ENCODE measurements at regions not wholly inside any gene's neighbourhood (a gene's known extent, or its start where the extent isn't known, plus 50 kb on each side); places are given as distances from the start of the nearest gene placed in this dataset.
A peak's percentile ranks its signal among the peaks of the same experiment; 100 is the strongest.
"Not testable (repeated sequence)": the region's sequence is repeated elsewhere in the genome, so short reads cannot be mapped to it uniquely, and the experiment has no call there.

- not testable (repeated sequence) for H3K4me1 Mint-ChIP-seq
Observed at GRCh38 chr15:22282794-22283533, 175.7 kb upstream of the GOLGA6L22 start.

GRCh38 chr15:22284795-22285420 is 173.8 kb upstream of the GOLGA6L22 start:
- not testable (repeated sequence) for ATAC-seq, H3K27me3 Mint-ChIP-seq, DNase-seq, H3K27ac Mint-ChIP-seq, H3K4me1 Mint-ChIP-seq, H3K9me3 Mint-ChIP-seq, H3K4me3 Mint-ChIP-seq

More at GRCh38 chr15:22282794-22283533, 175.7 kb upstream of the GOLGA6L22 start:
- not testable (repeated sequence) for H3K27me3 Mint-ChIP-seq, DNase-seq, H3K4me3 Mint-ChIP-seq, H3K9me3 Mint-ChIP-seq, H3K27ac Mint-ChIP-seq
- peak; percentile 66 for ATAC-seq

GRCh38 chr15:22291054-22291453 is 167.6 kb upstream of the GOLGA6L22 start:
- not testable (repeated sequence) for H3K27ac Mint-ChIP-seq, H3K4me1 Mint-ChIP-seq, DNase-seq, H3K27me3 Mint-ChIP-seq, H3K4me3 Mint-ChIP-seq, H3K9me3 Mint-ChIP-seq, ATAC-seq

GRCh38 chr15:22303112-22303511 is 155.6 kb upstream of the GOLGA6L22 start:
- not testable (repeated sequence) for DNase-seq, ATAC-seq, H3K4me1 Mint-ChIP-seq, H3K27me3 Mint-ChIP-seq, H3K27ac Mint-ChIP-seq, H3K9me3 Mint-ChIP-seq, H3K4me3 Mint-ChIP-seq

All from stimulated activated naive CD8-positive, alpha-beta T cell treated with anti-CD3 and anti-CD28 coated beads, Interleukin-15, amount 100 ng/mL, for 72 hours (primary cell).